ENCODE measurements at regions not wholly inside any gene's neighbourhood (a gene's known extent, or its start where the extent isn't known, plus 50 kb on each side); places are given as distances from the start of the nearest gene placed in this dataset.
A peak's percentile ranks its signal among the peaks of the same experiment; 100 is the strongest.
"Not testable (repeated sequence)": the region's sequence is repeated elsewhere in the genome, so short reads cannot be mapped to it uniquely, and the experiment has no call there.

DNA sequence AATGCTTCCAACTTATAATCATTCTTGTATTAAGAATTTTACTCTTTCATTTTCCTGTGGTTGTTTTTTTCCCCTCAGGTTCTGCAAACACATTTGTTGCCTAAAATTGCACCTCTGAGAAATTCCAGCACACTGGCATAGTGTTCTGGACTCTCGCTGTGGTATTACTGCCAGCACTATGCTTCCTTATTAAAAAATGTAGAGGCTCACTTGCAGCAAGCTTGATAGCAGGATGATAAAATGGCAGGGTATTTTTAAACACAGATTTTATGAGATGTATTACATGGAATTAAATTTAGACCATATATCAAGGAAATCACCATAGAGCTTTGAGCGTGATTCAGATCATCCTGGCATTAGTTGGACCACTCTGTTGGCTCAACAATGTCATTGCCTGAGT is 416.7 kb upstream of the AKR1E2 start:
- DNase-seq (ENCODE audit: low read depth in 4 of 6, low spot score in 6 of 6), result peak in 2 of 6 donors; percentile 46 to 81
- no peak overlapping the region for H3K27ac ChIP-seq (ENCODE audit: low read depth, low read length)
- H3K27me3 ChIP-seq (ENCODE audit: control insufficient read depth, insufficient read depth, low read length), result no peaks in the 10 kb centered on the region
- H3K4me1 ChIP-seq (ENCODE audit: control insufficient read depth, insufficient read depth, low read length), result no peaks in the 10 kb centered on the region
- H3K9me3 ChIP-seq (ENCODE audit: control insufficient read depth, insufficient read depth, low read length), result no peaks in the 10 kb centered on the region
- no peaks in the 10 kb centered on the region for H3K36me3 ChIP-seq (ENCODE audit: control insufficient read depth, insufficient read depth, low read length)
- WGBS (ENCODE audit: insufficient coverage), result no CpG with 5 or more reads among the region's 2 CpGs
- H3K4me3 ChIP-seq (ENCODE audit: low read depth, low read length), result no peak overlapping the region

DNA sequence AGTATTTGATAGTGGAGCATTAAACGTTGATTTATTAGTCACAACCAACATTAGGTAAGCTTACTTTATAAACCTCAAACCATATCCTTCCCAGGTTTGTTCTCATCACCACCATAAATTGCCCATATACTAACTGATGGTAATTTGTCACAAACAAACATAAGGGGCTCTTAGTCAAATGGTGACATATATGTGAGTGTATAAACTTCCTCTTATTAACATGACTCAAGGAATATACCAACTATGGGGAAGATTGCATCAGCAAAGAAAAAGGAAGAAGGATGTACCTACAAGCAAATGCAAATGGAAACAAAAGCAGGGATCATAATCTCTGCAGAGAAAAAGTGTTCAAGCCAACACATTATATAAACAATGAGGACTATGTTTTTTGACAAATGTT is 418.2 kb upstream of the AKR1E2 start:
- WGBS (ENCODE audit: insufficient coverage), result no CpG with 5 or more reads among the region's 1 CpG
- Histone ChIP-seq H3K36me3 (ENCODE audit: control insufficient read depth, insufficient read depth, low read length) (no peaks in the 10 kb centered on the region), H3K9me3 (ENCODE audit: control insufficient read depth, insufficient read depth, low read length) (no peaks in the 10 kb centered on the region), H3K27ac (ENCODE audit: low read depth, low read length) (no peak overlapping the region), H3K27me3 (ENCODE audit: control insufficient read depth, insufficient read depth, low read length) (no peaks in the 10 kb centered on the region), H3K4me1 (ENCODE audit: control insufficient read depth, insufficient read depth, low read length) (no peaks in the 10 kb centered on the region), H3K4me3 (ENCODE audit: low read depth, low read length) (no peak overlapping the region)
- DNase-seq (ENCODE audit: low read depth in 4 of 6, low spot score in 6 of 6), result no peak

DNA sequence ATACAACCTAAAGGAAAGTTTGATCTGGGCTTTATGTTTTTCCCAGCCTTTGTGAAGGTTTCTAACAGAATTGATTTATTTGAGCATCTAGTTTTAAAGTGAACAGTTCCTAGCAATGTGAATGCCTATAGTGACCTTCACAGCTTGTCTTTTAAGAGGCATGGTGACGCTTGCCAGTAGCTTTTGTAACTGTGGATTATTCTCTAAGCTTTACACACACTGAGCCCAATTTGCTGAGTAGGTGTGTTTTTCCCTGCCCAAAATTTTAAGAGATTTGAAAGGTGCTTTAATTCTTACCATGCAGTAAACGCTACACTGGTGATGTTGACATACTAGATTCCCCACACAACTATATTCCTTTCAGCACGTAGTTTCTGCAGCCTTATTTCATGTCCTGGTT is 420.2 kb upstream of the AKR1E2 start:
- no peak for DNase-seq (ENCODE audit: low read depth in 4 of 6, low spot score in 6 of 6)
- 69% methylated on average over 2 of the region's 3 CpGs for WGBS (ENCODE audit: insufficient coverage)
- Histone ChIP-seq H3K9me3 (ENCODE audit: control insufficient read depth, insufficient read depth, low read length) (no peaks in the 10 kb centered on the region), H3K4me3 (ENCODE audit: low read depth, low read length) (no peak overlapping the region), H3K4me1 (ENCODE audit: control insufficient read depth, insufficient read depth, low read length) (no peaks in the 10 kb centered on the region), H3K27ac (ENCODE audit: low read depth, low read length) (no peak overlapping the region), H3K27me3 (ENCODE audit: control insufficient read depth, insufficient read depth, low read length) (no peaks in the 10 kb centered on the region), H3K36me3 (ENCODE audit: control insufficient read depth, insufficient read depth, low read length) (no peaks in the 10 kb centered on the region)

DNA sequence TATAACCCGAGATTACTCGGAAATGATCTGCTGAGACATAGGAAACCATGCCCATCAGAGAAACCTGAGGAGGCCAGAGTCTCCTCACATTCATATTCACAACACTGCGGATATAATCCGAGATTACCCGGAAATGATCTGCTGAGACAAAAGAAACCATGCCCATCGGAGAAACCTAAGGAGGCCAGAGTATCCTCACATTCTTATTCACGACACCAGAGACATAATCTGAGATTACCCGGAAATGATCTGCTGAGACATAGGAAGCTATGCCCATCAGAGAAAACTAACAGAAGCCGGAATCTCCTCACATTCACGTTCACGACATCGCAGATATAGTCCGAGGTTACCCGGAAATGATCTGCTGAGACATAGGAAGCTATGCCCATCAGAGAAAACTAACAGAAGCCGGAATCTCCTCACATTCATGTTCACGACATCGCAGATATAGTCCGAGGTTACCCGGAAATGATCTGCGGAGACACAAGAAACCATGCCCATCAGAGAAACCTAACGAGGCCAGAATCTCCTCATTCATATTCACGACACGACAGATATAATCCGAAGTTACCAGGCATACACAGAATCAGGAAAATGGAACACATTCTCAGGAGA is 422.3 kb upstream of the AKR1E2 start:
- H3K4me1 ChIP-seq (ENCODE audit: control insufficient read depth, insufficient read depth, low read length), result no peaks in the 10 kb centered on the region
- no peak for DNase-seq (ENCODE audit: low read depth in 4 of 6, low spot score in 6 of 6)
- no peaks in the 10 kb centered on the region for H3K9me3 ChIP-seq (ENCODE audit: control insufficient read depth, insufficient read depth, low read length)
- no peak overlapping the region for H3K27ac ChIP-seq (ENCODE audit: low read depth, low read length)
- WGBS (ENCODE audit: insufficient coverage), result 96% methylated on average over 17 of the region's 24 CpGs
- H3K4me3 ChIP-seq (ENCODE audit: low read depth, low read length), result no peak overlapping the region
- no peaks in the 10 kb centered on the region for H3K36me3 ChIP-seq (ENCODE audit: control insufficient read depth, insufficient read depth, low read length)
- no peaks in the 10 kb centered on the region for H3K27me3 ChIP-seq (ENCODE audit: control insufficient read depth, insufficient read depth, low read length)

DNA sequence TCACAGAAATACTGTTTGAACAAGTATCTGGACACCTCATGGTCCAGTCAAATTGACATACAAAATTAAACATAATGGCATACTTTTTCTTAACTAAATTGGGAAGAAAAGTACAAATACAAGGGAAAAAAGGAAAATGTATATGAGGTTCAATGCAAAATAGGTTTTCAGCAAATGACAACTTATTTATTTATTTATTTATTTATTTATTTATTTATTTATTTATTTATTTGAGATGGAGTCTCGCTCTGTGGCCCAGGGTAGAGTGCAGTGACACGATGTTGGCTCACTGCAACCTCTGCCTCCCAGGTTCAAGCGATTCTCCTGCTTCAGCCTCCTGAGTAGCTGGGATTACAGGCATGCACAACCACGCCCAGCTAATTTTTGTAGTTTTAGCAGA is 424.9 kb upstream of the AKR1E2 start:
- H3K4me1 ChIP-seq (ENCODE audit: control insufficient read depth, insufficient read depth, low read length); H3K27ac ChIP-seq (ENCODE audit: low read depth, low read length); H3K4me3 ChIP-seq (ENCODE audit: low read depth, low read length); H3K27me3 ChIP-seq (ENCODE audit: control insufficient read depth, insufficient read depth, low read length); H3K9me3 ChIP-seq (ENCODE audit: control insufficient read depth, insufficient read depth, low read length); H3K36me3 ChIP-seq (ENCODE audit: control insufficient read depth, insufficient read depth, low read length); DNase-seq (ENCODE audit: low read depth in 4 of 6, low spot score in 6 of 6): not testable (repeated sequence)
- 100% methylated on average over 4 of the region's 4 CpGs for WGBS (ENCODE audit: insufficient coverage)

DNA sequence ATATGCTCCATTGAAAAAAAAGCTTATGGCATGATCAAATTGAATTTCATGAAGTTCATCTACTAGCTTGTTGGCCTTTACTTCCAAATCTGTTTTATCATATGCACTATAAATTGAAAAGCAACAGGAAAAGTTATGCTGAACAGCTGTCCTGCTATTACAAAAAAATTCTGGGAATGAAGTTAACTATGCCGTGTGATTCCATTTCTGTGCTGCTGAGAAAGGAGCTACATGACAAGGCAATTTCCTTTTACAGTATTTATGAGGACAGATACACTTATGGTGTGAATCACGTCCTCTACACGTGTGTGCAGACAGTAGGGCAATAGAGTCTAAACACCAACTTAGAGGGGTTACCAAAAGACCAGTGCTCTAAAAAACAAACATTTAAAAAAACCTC is 426.5 kb upstream of the AKR1E2 start:
- no peaks in the 10 kb centered on the region for H3K36me3 ChIP-seq (ENCODE audit: control insufficient read depth, insufficient read depth, low read length)
- H3K27me3 ChIP-seq (ENCODE audit: control insufficient read depth, insufficient read depth, low read length), result no peaks in the 10 kb centered on the region
- peak in 1 of 6 donors; percentile 33 for DNase-seq (ENCODE audit: low read depth in 4 of 6, low spot score in 6 of 6)
- no peak overlapping the region for H3K4me3 ChIP-seq (ENCODE audit: low read depth, low read length)
- no peaks in the 10 kb centered on the region for H3K9me3 ChIP-seq (ENCODE audit: control insufficient read depth, insufficient read depth, low read length)
- H3K4me1 ChIP-seq (ENCODE audit: control insufficient read depth, insufficient read depth, low read length), result no peaks in the 10 kb centered on the region
- WGBS (ENCODE audit: insufficient coverage), result no CpG with 5 or more reads among the region's 3 CpGs
- no peak overlapping the region for H3K27ac ChIP-seq (ENCODE audit: low read depth, low read length)

DNA sequence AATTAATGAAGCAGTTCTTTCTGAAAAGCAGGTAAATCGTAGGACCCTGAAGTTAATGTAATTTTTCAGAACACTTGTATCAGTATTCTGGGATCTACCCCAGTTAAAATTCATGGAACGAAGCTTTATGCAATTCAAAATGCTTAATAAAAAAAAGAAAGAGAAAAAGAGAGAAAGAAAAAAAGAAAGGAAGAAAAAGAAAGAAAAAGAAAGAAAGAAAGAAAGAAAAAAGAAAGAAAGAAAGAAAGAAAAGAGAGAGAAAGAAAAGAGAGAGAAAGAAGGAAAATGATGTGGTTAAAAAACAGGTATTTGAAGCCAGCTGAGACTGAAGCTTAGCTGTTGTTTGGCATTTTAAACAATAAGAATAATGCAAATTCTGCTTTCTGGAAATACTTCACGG is 427.4 kb upstream of the AKR1E2 start:
- no CpG with 5 or more reads among the region's 3 CpGs for WGBS (ENCODE audit: insufficient coverage)
- Histone ChIP-seq H3K4me1 (ENCODE audit: control insufficient read depth, insufficient read depth, low read length) (no peaks in the 10 kb centered on the region), H3K4me3 (ENCODE audit: low read depth, low read length) (no peak overlapping the region), H3K27ac (ENCODE audit: low read depth, low read length) (no peak overlapping the region), H3K27me3 (ENCODE audit: control insufficient read depth, insufficient read depth, low read length) (no peaks in the 10 kb centered on the region), H3K9me3 (ENCODE audit: control insufficient read depth, insufficient read depth, low read length) (no peaks in the 10 kb centered on the region), H3K36me3 (ENCODE audit: control insufficient read depth, insufficient read depth, low read length) (no peaks in the 10 kb centered on the region)
- no peak for DNase-seq (ENCODE audit: low read depth in 4 of 6, low spot score in 6 of 6)

DNA sequence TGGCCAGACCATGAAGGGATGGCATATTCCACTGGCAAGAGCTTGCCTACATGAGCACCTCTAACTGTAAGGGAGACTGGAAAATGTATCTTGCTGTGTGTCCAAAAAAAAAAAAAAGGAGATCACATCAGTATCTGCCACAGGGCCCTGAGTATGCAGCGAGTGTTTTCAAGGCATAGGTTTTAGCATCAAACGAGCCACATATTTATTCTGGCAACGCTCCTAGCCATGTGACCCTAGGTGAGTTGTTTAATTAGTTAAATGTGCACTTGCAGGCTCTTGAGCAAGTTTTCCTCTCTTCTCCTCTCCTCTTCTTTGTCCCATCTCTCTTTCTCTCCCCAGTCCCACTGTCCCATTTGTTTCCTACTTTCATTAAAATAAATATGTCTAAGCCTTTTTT is 428.7 kb upstream of the AKR1E2 start:
- DNase-seq (ENCODE audit: low read depth in 4 of 6, low spot score in 6 of 6), result no peak
- H3K4me1 ChIP-seq (ENCODE audit: control insufficient read depth, insufficient read depth, low read length), result no peaks in the 10 kb centered on the region
- no peaks in the 10 kb centered on the region for H3K9me3 ChIP-seq (ENCODE audit: control insufficient read depth, insufficient read depth, low read length)

DNA sequence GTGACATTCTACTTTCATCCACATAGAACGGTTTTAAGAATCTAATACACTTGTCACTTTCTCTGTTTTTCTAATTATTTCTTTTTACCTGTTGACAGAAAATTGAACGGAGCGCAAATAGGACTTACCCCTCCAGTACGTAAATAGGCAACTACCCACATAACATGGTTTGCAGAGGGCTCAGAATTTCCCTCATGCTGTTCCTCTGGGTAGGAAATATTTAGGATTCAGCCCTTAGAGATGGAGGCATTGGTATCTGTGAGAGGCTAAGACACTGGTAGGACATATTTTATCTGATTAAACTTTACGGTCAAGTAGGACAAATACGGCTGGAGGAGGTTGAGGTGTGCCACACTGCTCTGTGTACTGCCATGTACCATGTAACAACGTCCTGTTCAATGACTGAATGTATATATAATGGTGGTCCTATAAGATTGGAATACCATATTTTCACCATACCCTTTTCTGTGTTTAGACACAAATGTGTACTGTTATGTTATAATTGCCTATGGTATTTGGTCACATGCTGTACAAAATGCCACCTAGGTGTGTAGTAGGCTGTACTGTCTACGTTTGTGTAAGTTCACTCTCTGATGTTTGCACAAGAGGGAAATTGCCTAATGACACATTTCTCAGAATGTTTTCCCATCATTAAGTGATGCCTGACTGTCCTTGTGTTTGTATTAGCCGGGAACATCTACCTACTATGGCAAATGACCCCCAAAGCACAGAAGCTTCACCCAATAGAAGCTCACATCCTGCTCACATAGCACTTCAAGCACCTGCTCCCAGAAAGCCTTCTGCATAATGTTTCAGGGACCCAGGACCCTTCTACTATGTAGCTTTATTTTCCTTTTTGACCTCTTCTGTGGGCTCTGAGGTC is 429.4 kb upstream of the AKR1E2 start:
- WGBS (ENCODE audit: insufficient coverage), result 90% methylated on average over 2 of the region's 9 CpGs
- DNase-seq (ENCODE audit: low read depth in 4 of 6, low spot score in 6 of 6), result no peak

More for the DNA sequence above, 428.7 kb upstream of the AKR1E2 start:
- H3K36me3 ChIP-seq (ENCODE audit: control insufficient read depth, insufficient read depth, low read length), result no peaks in the 10 kb centered on the region
- no peaks in the 10 kb centered on the region for H3K27me3 ChIP-seq (ENCODE audit: control insufficient read depth, insufficient read depth, low read length)
- H3K4me3 ChIP-seq (ENCODE audit: low read depth, low read length), result no peak overlapping the region
- no peak overlapping the region for H3K27ac ChIP-seq (ENCODE audit: low read depth, low read length)
- no CpG with 5 or more reads among the region's 3 CpGs for WGBS (ENCODE audit: insufficient coverage)

DNA sequence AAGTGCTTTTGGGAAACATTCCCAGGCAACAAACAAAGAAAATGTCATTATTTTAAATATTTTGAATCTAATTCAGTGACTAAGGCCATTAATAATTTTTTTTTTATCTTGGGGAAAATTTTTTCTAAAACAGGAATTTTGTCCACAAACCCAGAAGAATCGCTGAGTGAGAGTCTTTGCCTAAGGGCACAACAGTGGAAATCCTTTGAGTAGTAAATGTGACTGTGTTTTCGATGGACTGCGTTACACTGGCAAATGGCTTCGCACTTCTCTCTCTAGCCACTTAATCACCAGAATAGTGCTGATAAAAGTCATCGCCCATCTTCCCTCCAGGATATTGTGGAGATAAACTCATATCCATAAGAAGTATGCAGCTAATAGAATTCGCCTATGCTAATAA is 430.3 kb upstream of the AKR1E2 start:
- Histone ChIP-seq H3K27me3 (ENCODE audit: control insufficient read depth, insufficient read depth, low read length) (no peaks in the 10 kb centered on the region), H3K27ac (ENCODE audit: low read depth, low read length) (no peak overlapping the region), H3K4me1 (ENCODE audit: control insufficient read depth, insufficient read depth, low read length) (no peaks in the 10 kb centered on the region), H3K4me3 (ENCODE audit: low read depth, low read length) (no peak overlapping the region), H3K9me3 (ENCODE audit: control insufficient read depth, insufficient read depth, low read length) (no peaks in the 10 kb centered on the region), H3K36me3 (ENCODE audit: control insufficient read depth, insufficient read depth, low read length) (no peaks in the 10 kb centered on the region)
- DNase-seq (ENCODE audit: low read depth in 4 of 6, low spot score in 6 of 6), result no peak
- WGBS (ENCODE audit: insufficient coverage), result no CpG with 5 or more reads among the region's 6 CpGs

More for the DNA sequence above, 429.4 kb upstream of the AKR1E2 start:
- no peaks in the 10 kb centered on the region for H3K9me3 ChIP-seq (ENCODE audit: control insufficient read depth, insufficient read depth, low read length)
- no peak overlapping the region for H3K27ac ChIP-seq (ENCODE audit: low read depth, low read length)
- H3K27me3 ChIP-seq (ENCODE audit: control insufficient read depth, insufficient read depth, low read length), result no peaks in the 10 kb centered on the region
- no peaks in the 10 kb centered on the region for H3K36me3 ChIP-seq (ENCODE audit: control insufficient read depth, insufficient read depth, low read length)
- H3K4me1 ChIP-seq (ENCODE audit: control insufficient read depth, insufficient read depth, low read length), result no peaks in the 10 kb centered on the region
- no peak overlapping the region for H3K4me3 ChIP-seq (ENCODE audit: low read depth, low read length)
